Colonic mucosa (tissue), 4 donors: ENCODE measurements at regions not wholly inside any gene's neighbourhood (a gene's known extent, or its start where the extent isn't known, plus 50 kb on each side); places are given as distances from the start of the nearest gene placed in this dataset.

Source experiments
- DNase-seq: peaks from one replicate; pipeline ENCODE4 v3.0.0-alpha.2; 2020
- H3K27ac ChIP-seq: fragments of 200-600 bp; one replicate; pipeline ENCODE4 v1.8.0; 2021
- H3K27me3 ChIP-seq: fragments of 200-600 bp; one replicate; pipeline ENCODE4 v1.8.0; 2021
- H3K36me3 ChIP-seq: fragments of 200-600 bp; one replicate; pipeline ENCODE4 v1.8.0; 2021
- H3K4me1 ChIP-seq: fragments of 200-600 bp; one replicate; pipeline ENCODE4 v1.8.0; 2021; ENCODE audit warnings: mild to moderate bottlenecking
- H3K4me3 ChIP-seq: fragments of 200-600 bp; one replicate; pipeline ENCODE4 v1.8.0; 2021
- H3K9ac ChIP-seq, 2 donors: one replicate each; pipeline ENCODE4 v1.7.0; 2013; ENCODE audit warnings: control low read depth in 2 of 2, low read depth in 2 of 2, low read length in 2 of 2
- H3K9me3 ChIP-seq: fragments of 200-600 bp; one replicate; pipeline ENCODE4 v1.8.0; 2021
- intact Hi-C: fragments of 100-400 bp; cut with DNase I; formaldehyde crosslinking; loops from one replicate; pipeline ENCODE4 v1.14.1; 2022
- TF ChIP-seq, protein P1 (sequence below): fragments of 200-600 bp; IDR thresholded peaks from one replicate; pipeline ENCODE4 v1.8.0; 2022; ENCODE audit warnings: antibody characterized with exemption, mild to moderate bottlenecking
- donor health status: healthy.
- donor health status: DM: no; HTN: no; CAD: no.
- donor health status: DM: no; HTN: no; CAD: no.

GRCh38 chr5:112669328-112669963 is 68.2 kb upstream of the APC start:
- Histone ChIP-seq H3K27ac (no peak overlapping the region), H3K4me1 (no peaks in the 10 kb centered on the region), H3K9ac (no peak overlapping the region), H3K4me3 (no peak overlapping the region), H3K36me3 (no peaks in the 10 kb centered on the region), H3K9me3 (no peaks in the 10 kb centered on the region), H3K27me3 (no peaks in the 10 kb centered on the region)
- intact Hi-C loops: no loop called here
- TF ChIP-seq, protein P1, sequence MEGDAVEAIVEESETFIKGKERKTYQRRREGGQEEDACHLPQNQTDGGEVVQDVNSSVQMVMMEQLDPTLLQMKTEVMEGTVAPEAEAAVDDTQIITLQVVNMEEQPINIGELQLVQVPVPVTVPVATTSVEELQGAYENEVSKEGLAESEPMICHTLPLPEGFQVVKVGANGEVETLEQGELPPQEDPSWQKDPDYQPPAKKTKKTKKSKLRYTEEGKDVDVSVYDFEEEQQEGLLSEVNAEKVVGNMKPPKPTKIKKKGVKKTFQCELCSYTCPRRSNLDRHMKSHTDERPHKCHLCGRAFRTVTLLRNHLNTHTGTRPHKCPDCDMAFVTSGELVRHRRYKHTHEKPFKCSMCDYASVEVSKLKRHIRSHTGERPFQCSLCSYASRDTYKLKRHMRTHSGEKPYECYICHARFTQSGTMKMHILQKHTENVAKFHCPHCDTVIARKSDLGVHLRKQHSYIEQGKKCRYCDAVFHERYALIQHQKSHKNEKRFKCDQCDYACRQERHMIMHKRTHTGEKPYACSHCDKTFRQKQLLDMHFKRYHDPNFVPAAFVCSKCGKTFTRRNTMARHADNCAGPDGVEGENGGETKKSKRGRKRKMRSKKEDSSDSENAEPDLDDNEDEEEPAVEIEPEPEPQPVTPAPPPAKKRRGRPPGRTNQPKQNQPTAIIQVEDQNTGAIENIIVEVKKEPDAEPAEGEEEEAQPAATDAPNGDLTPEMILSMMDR: no peak
- no peak for DNase-seq

GRCh38 chr5:112671687-112672086 is 66.0 kb upstream of the APC start:
- intact Hi-C loops: no loop called here
- Histone ChIP-seq H3K9me3 (no peaks in the 10 kb centered on the region), H3K27me3 (no peaks in the 10 kb centered on the region), H3K36me3 (no peaks in the 10 kb centered on the region), H3K4me3 (no peak overlapping the region), H3K4me1 (no peaks in the 10 kb centered on the region), H3K27ac (no peak overlapping the region), H3K9ac (no peak overlapping the region)
- TF ChIP-seq, protein P1: no peak
- DNase-seq: no peak

DNA sequence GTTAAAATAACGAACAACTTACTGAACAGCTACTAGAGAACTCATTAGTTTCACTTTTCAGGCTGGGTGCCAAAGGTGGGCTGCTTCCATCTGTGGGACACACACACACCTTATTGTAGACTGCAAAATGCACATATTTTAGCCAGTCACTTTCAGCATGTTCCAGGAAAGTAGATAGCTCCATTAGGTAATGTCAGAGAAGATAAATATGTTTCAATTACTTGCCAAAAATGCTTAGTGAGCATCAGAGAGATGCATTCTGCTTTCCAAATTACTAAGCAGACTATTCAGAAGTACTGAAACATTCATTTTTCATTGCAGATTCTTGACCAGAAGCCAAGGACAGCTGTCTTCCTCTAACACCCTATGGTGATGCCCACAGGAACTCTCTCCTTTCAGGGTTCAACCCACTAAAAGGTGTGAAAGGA is 56.2 kb upstream of the APC start:
- no peak overlapping the region for H3K27ac ChIP-seq
- DNase-seq: no peak
- TF ChIP-seq, protein P1: no peak
- H3K9me3 ChIP-seq: no peaks in the 10 kb centered on the region
- no peaks in the 10 kb centered on the region for H3K27me3 ChIP-seq
- H3K4me1 ChIP-seq: no peaks in the 10 kb centered on the region
- H3K36me3 ChIP-seq: no peaks in the 10 kb centered on the region
- no peak overlapping the region for H3K4me3 ChIP-seq
- intact Hi-C loops: no loop called here
- H3K9ac ChIP-seq: no peak overlapping the region

- H3K4me3 ChIP-seq: no peak overlapping the region
- intact Hi-C loops: no loop called here
- no peak overlapping the region for H3K27ac ChIP-seq
- H3K36me3 ChIP-seq: no peaks in the 10 kb centered on the region
- TF ChIP-seq, protein P1: no peak
- H3K9ac ChIP-seq: no peak overlapping the region
- H3K4me1 ChIP-seq: no peaks in the 10 kb centered on the region
- no peak for DNase-seq
- H3K9me3 ChIP-seq: no peaks in the 10 kb centered on the region
- H3K27me3 ChIP-seq: no peaks in the 10 kb centered on the region
These were observed 55.0 kb upstream of the APC start for GRCh38 chr5:112682621-112683061.

GRCh38 chr5:112684121-112684520 is 53.6 kb upstream of the APC start:
- Histone ChIP-seq H3K27ac (no peak overlapping the region), H3K4me1 (no peaks in the 10 kb centered on the region), H3K9me3 (no peaks in the 10 kb centered on the region), H3K9ac (no peak overlapping the region), H3K36me3 (no peaks in the 10 kb centered on the region), H3K4me3 (no peak overlapping the region), H3K27me3 (no peaks in the 10 kb centered on the region)
- TF ChIP-seq, protein P1: no peak
- intact Hi-C loops: no loop called here
- no peak for DNase-seq
